Dedifferentiated amniotic fluid mesenchymal stem cell (primary cell): ENCODE measurements at regions not wholly inside any gene's neighbourhood (a gene's known extent, or its start where the extent isn't known, plus 50 kb on each side); places are given as distances from the start of the nearest gene placed in this dataset.
"Not testable (repeated sequence)": the region's sequence is repeated elsewhere in the genome, so short reads cannot be mapped to it uniquely, and the experiment has no call there.

Experiments
- DNase-seq: peaks from one replicate; pipeline ENCODE4 v3.0.0-alpha.2; 2016; ENCODE audit errors: extremely low spot score

GRCh38 chr1:85520826-85521820, 56.2 kb upstream of the DDAH1 start:
- peak; percentile 51 for DNase-seq

- DNase-seq, result not testable (repeated sequence)
These were observed 57.5 kb upstream of the DDAH1 start for GRCh38 chr1:85522458-85522857.

- not testable (repeated sequence) for DNase-seq
These were observed 57.5 kb upstream of the CCN1 start for GRCh38 chr1:85523061-85523460.

GRCh38 chr1:85524281-85524886, 56.2 kb upstream of the CCN1 start:
- not testable (repeated sequence) for DNase-seq

- not testable (repeated sequence) for DNase-seq
These were observed 55.0 kb upstream of the CCN1 start for GRCh38 chr1:85525591-85525991.

- not testable (repeated sequence) for DNase-seq
These were observed 54.3 kb upstream of the CCN1 start for GRCh38 chr1:85526216-85526615.

- DNase-seq, result peak; percentile 64
These were observed 53.4 kb upstream of the CCN1 start for GRCh38 chr1:85527145-85527544.
